ENCODE measurements at regions not wholly inside any gene's neighbourhood (a gene's known extent, or its start where the extent isn't known, plus 50 kb on each side); places are given as distances from the start of the nearest gene placed in this dataset.

DNA sequence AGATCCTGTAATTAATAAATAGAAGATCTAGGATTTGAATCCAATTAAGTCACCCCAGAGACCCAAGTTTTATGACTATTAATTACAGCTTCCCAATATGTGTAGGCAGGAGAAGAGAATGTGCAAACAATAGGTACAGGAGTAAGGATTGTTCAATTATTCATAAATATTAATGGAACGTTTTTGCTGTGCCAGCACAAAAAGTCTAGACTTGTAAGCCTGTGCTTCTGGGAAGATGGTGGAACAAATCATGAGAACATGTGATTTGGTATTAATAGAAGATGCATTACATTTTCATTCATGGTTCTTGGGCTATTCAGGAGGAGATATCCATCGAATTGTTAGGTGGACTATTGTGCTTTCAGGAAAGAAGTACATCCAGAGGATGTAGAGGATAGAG, 1240.9 kb downstream of the STIM2 start:
- H3K4me3 ChIP-seq (ENCODE audit: insufficient read depth, low read depth, low read length): no peak overlapping the region
- H3K27me3 ChIP-seq (ENCODE audit: insufficient read depth, low read length): no peaks in the 10 kb centered on the region
- H3K36me3 ChIP-seq (ENCODE audit: insufficient read depth, low read length): no peaks in the 10 kb centered on the region
- no peaks in the 10 kb centered on the region for H3K9me3 ChIP-seq (ENCODE audit: insufficient read depth, low read depth, low read length)
- no peak overlapping the region for H3K9ac ChIP-seq (ENCODE audit: low read length)
- no peak for TF ChIP-seq EZH2 (IDR thresholded peaks at IDR 0.05; ENCODE audit: insufficient read depth, low read length)
- TF ChIP-seq, protein P1, sequence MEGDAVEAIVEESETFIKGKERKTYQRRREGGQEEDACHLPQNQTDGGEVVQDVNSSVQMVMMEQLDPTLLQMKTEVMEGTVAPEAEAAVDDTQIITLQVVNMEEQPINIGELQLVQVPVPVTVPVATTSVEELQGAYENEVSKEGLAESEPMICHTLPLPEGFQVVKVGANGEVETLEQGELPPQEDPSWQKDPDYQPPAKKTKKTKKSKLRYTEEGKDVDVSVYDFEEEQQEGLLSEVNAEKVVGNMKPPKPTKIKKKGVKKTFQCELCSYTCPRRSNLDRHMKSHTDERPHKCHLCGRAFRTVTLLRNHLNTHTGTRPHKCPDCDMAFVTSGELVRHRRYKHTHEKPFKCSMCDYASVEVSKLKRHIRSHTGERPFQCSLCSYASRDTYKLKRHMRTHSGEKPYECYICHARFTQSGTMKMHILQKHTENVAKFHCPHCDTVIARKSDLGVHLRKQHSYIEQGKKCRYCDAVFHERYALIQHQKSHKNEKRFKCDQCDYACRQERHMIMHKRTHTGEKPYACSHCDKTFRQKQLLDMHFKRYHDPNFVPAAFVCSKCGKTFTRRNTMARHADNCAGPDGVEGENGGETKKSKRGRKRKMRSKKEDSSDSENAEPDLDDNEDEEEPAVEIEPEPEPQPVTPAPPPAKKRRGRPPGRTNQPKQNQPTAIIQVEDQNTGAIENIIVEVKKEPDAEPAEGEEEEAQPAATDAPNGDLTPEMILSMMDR (IDR thresholded peaks at IDR 0.05; ENCODE audit: insufficient read depth, low read depth, low read length): no peak
- Mint-ChIP-seq H3K36me3 (ENCODE audit: low read depth, unreplicated experiment) (no peaks in the 10 kb centered on the region), H3K27me3 (ENCODE audit: low read depth, unreplicated experiment) (no peaks in the 10 kb centered on the region), H3K27ac (ENCODE audit: unreplicated experiment) (no peak overlapping the region), H3K9me3 (ENCODE audit: unreplicated experiment) (no peaks in the 10 kb centered on the region), H3K4me3 (ENCODE audit: unreplicated experiment) (no peak overlapping the region), H3K4me1 (ENCODE audit: low read depth, unreplicated experiment) (no peaks in the 10 kb centered on the region)
- FAIRE-seq (no peak), DNase-seq (ENCODE audit: low read depth) (no peak)
- H3K4me1 ChIP-seq (ENCODE audit: insufficient read depth, low read length): no peaks in the 10 kb centered on the region
- no peak overlapping the region for H3K4me2 ChIP-seq (ENCODE audit: low read length)
- no peak overlapping the region for H3K27ac ChIP-seq (ENCODE audit: low read depth, low read length)
- H2AFZ ChIP-seq (ENCODE audit: low read depth, low read length): no peak overlapping the region
- no peaks in the 10 kb centered on the region for H4K20me1 ChIP-seq (ENCODE audit: insufficient read depth, low read length)
- H3K79me2 ChIP-seq (ENCODE audit: insufficient read depth, low read length): no peaks in the 10 kb centered on the region

DNA sequence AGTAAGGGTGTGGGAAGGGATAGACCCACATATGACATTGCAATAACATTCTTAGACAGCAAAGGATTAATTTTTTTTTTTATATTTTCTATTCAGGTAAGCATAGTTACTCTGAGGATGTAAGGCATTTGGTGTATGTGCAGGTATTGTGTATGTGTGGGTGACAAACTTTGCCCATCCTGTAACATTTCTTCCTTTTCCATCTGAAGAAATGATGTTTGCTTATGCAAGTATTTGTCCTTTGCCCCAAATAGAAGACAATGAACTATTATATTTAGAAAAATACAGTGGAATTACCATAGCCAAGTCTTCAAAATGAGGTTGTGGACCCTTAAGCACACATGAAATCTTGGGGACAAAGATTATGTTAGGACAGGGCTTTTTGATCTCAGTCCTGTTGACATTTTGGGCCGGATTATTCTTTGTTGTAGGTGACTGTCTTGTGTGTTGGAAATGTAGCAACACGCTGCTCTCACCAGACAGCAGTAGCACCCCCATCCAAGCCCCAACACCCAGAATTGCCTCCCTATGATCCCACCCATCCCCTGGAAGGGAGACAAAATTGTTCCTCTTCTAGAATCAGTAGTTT, 1244.7 kb downstream of the STIM2 start:
- H3K4me1 Mint-ChIP-seq (ENCODE audit: low read depth, unreplicated experiment): no peaks in the 10 kb centered on the region
- Histone ChIP-seq H3K4me3 (ENCODE audit: insufficient read depth, low read depth, low read length) (no peak overlapping the region), H3K9me3 (ENCODE audit: insufficient read depth, low read depth, low read length) (no peaks in the 10 kb centered on the region), H3K27ac (ENCODE audit: low read depth, low read length) (no peak overlapping the region), H3K4me2 (ENCODE audit: low read length) (no peak overlapping the region), H3K9ac (ENCODE audit: low read length) (no peak overlapping the region), H3K27me3 (ENCODE audit: insufficient read depth, low read length) (no peaks in the 10 kb centered on the region), H4K20me1 (ENCODE audit: insufficient read depth, low read length) (no peaks in the 10 kb centered on the region), H2AFZ (ENCODE audit: low read depth, low read length) (no peak overlapping the region), H3K79me2 (ENCODE audit: insufficient read depth, low read length) (no peaks in the 10 kb centered on the region), H3K36me3 (ENCODE audit: insufficient read depth, low read length) (no peaks in the 10 kb centered on the region), H3K4me1 (ENCODE audit: insufficient read depth, low read length) (no peaks in the 10 kb centered on the region)
- no peak for FAIRE-seq
- H3K36me3 Mint-ChIP-seq (ENCODE audit: low read depth, unreplicated experiment): no peaks in the 10 kb centered on the region
- DNase-seq (ENCODE audit: low read depth): no peak
- H3K27me3 Mint-ChIP-seq (ENCODE audit: low read depth, unreplicated experiment): no peaks in the 10 kb centered on the region
- no peak overlapping the region for H3K27ac Mint-ChIP-seq (ENCODE audit: unreplicated experiment)
- no peak overlapping the region for H3K4me3 Mint-ChIP-seq (ENCODE audit: unreplicated experiment)
- no peak for TF ChIP-seq EZH2 (IDR thresholded peaks at IDR 0.05; ENCODE audit: insufficient read depth, low read length)
- TF ChIP-seq, protein P1 (IDR thresholded peaks at IDR 0.05; ENCODE audit: insufficient read depth, low read depth, low read length): no peak
- no peaks in the 10 kb centered on the region for H3K9me3 Mint-ChIP-seq (ENCODE audit: unreplicated experiment)

DNA sequence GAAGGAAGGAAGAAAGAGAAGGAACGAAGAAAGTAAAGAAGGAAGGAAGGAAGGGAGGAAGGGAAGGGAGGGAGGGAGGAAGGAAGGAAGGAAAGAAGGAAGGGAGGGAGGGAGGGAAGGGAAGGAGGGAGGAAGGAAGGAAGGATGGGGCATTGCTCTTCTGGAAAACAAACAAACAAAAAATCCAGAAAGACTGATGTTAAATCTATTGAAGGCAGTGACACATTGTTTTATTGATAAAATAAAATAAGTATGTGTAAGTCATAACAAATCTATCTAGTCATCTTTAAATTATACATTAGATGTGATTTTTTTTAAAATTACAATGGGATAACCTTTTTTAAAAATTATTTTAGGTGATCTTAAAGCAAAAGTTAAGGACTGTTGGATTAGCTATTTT, 1245.5 kb downstream of the STIM2 start:
- Histone ChIP-seq H4K20me1 (ENCODE audit: insufficient read depth, low read length) (no peaks in the 10 kb centered on the region), H2AFZ (ENCODE audit: low read depth, low read length) (no peak overlapping the region), H3K27ac (ENCODE audit: low read depth, low read length) (no peak overlapping the region), H3K9me3 (ENCODE audit: insufficient read depth, low read depth, low read length) (no peaks in the 10 kb centered on the region), H3K36me3 (ENCODE audit: insufficient read depth, low read length) (no peaks in the 10 kb centered on the region), H3K9ac (ENCODE audit: low read length) (no peak overlapping the region), H3K4me3 (ENCODE audit: insufficient read depth, low read depth, low read length) (no peak overlapping the region), H3K4me2 (ENCODE audit: low read length) (no peak overlapping the region), H3K79me2 (ENCODE audit: insufficient read depth, low read length) (no peaks in the 10 kb centered on the region), H3K4me1 (ENCODE audit: insufficient read depth, low read length) (no peaks in the 10 kb centered on the region), H3K27me3 (ENCODE audit: insufficient read depth, low read length) (no peaks in the 10 kb centered on the region)
- H3K27me3 Mint-ChIP-seq (ENCODE audit: low read depth, unreplicated experiment): no peaks in the 10 kb centered on the region
- H3K9me3 Mint-ChIP-seq (ENCODE audit: unreplicated experiment): no peaks in the 10 kb centered on the region
- DNase-seq (ENCODE audit: low read depth): no peak
- no peak overlapping the region for H3K4me3 Mint-ChIP-seq (ENCODE audit: unreplicated experiment)
- H3K36me3 Mint-ChIP-seq (ENCODE audit: low read depth, unreplicated experiment): no peaks in the 10 kb centered on the region
- no peak overlapping the region for H3K27ac Mint-ChIP-seq (ENCODE audit: unreplicated experiment)
- no peaks in the 10 kb centered on the region for H3K4me1 Mint-ChIP-seq (ENCODE audit: low read depth, unreplicated experiment)
- TF ChIP-seq, protein P1 (IDR thresholded peaks at IDR 0.05; ENCODE audit: insufficient read depth, low read depth, low read length): no peak
- TF ChIP-seq EZH2 (IDR thresholded peaks at IDR 0.05; ENCODE audit: insufficient read depth, low read length): no peak
- FAIRE-seq: no peak

Measured in astrocyte (in vitro differentiated cells and primary cell).